Lower lobe of right lung (tissue), 2 donors: ENCODE measurements at regions not wholly inside any gene's neighbourhood (a gene's known extent, or its start where the extent isn't known, plus 50 kb on each side); places are given as distances from the start of the nearest gene placed in this dataset.

ENCODE experiments used
- ATAC-seq, 2 donors: fragments of 200-7000 bp; cut with Tn5 transposase; one replicate each; pipeline ENCODE4 v1.9.1; 2020 to 2022; ENCODE audit warnings: mild to moderate bottlenecking in 2 of 2, moderate library complexity in 2 of 2
- DNase-seq: peaks from one replicate; pipeline ENCODE4 v3.0.0-alpha.2; 2020
- H3K27ac ChIP-seq: fragments of 200-600 bp; one replicate; pipeline ENCODE4 v1.8.0; 2022
- H3K27me3 ChIP-seq: fragments of 200-600 bp; one replicate; pipeline ENCODE4 v1.8.0; 2022; ENCODE audit warnings: low read depth
- H3K36me3 ChIP-seq: fragments of 200-600 bp; one replicate; pipeline ENCODE4 v1.8.0; 2022; ENCODE audit warnings: mild to moderate bottlenecking
- H3K4me1 ChIP-seq: fragments of 200-600 bp; one replicate; pipeline ENCODE4 v1.8.0; 2022
- H3K4me3 ChIP-seq: fragments of 200-600 bp; one replicate; pipeline ENCODE4 v1.8.0; 2022; ENCODE audit warnings: mild to moderate bottlenecking
- H3K9me3 ChIP-seq: fragments of 200-600 bp; one replicate; pipeline ENCODE4 v1.8.0; 2022
- intact Hi-C: fragments of 100-400 bp; cut with DNase I; formaldehyde crosslinking; loops from one replicate; pipeline ENCODE4 v1.11.0; 2022
- TF ChIP-seq, protein P1 (sequence below): fragments of 200-600 bp; IDR thresholded peaks from one replicate; pipeline ENCODE4 v1.8.0; 2022; ENCODE audit warnings: antibody characterized with exemption, mild to moderate bottlenecking
- donor health status: DM: no; HTN: yes; CAD: no; lungs with severe emphysema.

DNA sequence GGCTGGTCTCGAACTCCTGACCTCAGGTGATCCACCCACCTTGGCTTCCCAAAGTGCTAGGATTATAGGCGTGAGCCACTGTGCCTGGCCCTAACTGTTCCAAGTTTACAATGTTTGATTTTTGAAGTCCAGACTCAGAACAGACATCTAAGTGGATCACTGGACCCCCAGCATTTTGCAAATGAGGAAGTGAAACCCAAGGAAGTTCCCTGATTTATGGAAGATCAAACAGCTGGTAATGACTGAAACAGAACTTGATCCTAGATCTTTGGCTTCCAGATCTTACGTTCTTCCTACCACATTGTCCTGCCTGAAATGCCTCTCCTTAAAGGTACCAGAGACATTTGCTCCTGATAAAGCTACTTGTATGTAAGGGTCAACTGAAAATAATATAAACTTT lies 58.3 kb upstream of the NCOA1 start:
- H3K27me3 ChIP-seq = no peaks in the 10 kb centered on the region
- H3K36me3 ChIP-seq = no peaks in the 10 kb centered on the region
- H3K4me1 ChIP-seq = peaks cover 26% of the 10 kb centered on the region
- H3K27ac ChIP-seq = no peak overlapping the region
- no peaks in the 10 kb centered on the region for H3K9me3 ChIP-seq
- no peak for ATAC-seq
- no peak overlapping the region for H3K4me3 ChIP-seq
- TF ChIP-seq, protein P1, sequence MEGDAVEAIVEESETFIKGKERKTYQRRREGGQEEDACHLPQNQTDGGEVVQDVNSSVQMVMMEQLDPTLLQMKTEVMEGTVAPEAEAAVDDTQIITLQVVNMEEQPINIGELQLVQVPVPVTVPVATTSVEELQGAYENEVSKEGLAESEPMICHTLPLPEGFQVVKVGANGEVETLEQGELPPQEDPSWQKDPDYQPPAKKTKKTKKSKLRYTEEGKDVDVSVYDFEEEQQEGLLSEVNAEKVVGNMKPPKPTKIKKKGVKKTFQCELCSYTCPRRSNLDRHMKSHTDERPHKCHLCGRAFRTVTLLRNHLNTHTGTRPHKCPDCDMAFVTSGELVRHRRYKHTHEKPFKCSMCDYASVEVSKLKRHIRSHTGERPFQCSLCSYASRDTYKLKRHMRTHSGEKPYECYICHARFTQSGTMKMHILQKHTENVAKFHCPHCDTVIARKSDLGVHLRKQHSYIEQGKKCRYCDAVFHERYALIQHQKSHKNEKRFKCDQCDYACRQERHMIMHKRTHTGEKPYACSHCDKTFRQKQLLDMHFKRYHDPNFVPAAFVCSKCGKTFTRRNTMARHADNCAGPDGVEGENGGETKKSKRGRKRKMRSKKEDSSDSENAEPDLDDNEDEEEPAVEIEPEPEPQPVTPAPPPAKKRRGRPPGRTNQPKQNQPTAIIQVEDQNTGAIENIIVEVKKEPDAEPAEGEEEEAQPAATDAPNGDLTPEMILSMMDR = no peak
- intact Hi-C loops = no loop called here
- no peak for DNase-seq

DNA sequence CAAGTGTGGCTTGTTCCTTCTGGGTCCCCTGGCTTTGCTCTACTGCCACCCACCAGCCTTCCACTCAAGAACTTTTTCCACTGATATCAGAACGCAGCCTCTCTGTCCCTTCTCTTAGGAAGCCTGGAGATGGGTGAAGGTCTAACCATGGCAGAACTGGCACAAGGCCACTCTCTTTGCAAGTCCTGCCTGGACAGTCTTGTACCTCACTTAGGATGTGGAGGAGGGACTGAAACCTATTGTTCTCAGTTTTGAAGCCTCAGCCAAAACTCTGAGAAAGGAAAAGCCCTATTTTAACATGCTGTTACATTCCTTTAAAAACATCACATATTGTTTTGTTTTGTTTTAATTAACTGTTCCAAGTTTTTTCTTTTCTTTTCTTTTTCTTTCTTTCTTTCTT lies 58.9 kb upstream of the NCOA1 start:
- Histone ChIP-seq H3K27me3 (no peaks in the 10 kb centered on the region), H3K27ac (no peak overlapping the region), H3K4me3 (no peak overlapping the region), H3K36me3 (no peaks in the 10 kb centered on the region), H3K9me3 (no peaks in the 10 kb centered on the region), H3K4me1 (peaks cover 25% of the 10 kb centered on the region)
- DNase-seq (no peak), ATAC-seq (no peak)
- intact Hi-C loops = no loop called here
- TF ChIP-seq, protein P1 = no peak

DNA sequence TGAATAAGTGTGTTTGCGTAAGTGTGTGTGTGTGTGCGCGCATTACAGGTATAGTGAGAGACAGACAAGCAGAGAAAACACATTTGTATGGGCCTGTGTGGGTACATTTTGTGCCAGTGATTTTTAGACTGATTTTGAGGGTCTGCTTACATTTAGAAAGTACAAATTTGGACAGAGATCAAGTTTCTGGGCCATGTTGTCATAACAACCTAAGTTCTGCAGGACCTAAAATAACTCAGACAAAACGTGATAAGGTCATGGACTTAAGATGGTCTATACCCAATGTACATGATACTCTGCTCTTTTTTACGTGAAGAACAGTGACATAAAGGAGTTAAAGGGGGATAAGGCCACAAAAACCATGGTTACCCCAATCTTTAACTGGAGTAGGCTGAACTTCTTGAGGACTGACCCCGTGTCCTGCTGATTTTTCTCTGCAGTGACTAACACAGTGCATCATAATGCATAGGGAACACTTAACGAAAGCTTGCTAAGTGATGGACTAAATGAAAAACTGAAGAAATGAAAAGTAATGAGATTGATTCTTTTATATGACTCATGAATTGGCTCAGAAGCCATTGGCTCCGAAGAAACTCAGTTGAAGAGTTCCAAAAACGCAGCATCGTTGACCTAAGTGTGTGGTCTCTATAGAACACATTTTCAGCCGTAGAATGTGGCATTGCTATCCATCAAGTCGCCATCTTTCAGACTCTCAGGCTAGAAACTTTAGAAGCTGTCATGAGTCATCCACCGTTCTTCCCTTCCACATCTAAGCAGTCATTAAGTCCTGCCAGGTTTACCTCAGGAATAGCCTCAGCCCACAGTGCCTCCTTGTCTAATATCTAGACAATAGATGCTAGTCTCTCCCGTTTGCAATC lies 61.6 kb upstream of the NCOA1 start:
- DNase-seq = no peak
- H3K4me1 ChIP-seq = no peaks in the 10 kb centered on the region

DNA sequence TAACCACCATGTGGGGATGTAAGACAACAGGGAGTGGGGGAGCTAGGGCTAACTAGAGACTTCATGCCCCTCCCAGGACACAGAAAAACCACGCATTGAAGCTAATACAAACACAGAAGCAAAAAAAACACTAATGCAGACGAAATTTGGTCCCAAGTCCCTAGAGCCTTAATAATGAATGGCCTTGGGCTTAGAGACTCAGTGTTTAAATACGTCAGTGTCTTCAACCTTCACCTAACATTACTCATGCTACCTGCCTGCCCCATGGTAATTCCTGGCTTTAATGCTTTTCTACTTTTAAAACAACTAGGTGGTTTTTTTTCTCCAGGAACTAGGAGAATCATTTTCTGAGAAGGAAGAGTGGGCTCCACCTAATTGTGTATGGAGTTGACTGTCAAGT lies 64.1 kb upstream of the ITSN2 start:
- Histone ChIP-seq H3K9me3 (no peaks in the 10 kb centered on the region), H3K27ac (no peak overlapping the region), H3K4me3 (no peak overlapping the region), H3K4me1 (peaks cover 8% of the 10 kb centered on the region), H3K36me3 (no peaks in the 10 kb centered on the region), H3K27me3 (no peaks in the 10 kb centered on the region)
- ATAC-seq (no peak), DNase-seq (no peak)
- intact Hi-C loops = no loop called here
- TF ChIP-seq, protein P1 = no peak

More for the DNA sequence above, 61.6 kb upstream of the NCOA1 start:
- Histone ChIP-seq H3K4me3 (no peak overlapping the region), H3K36me3 (no peaks in the 10 kb centered on the region), H3K9me3 (no peaks in the 10 kb centered on the region), H3K27me3 (no peaks in the 10 kb centered on the region), H3K27ac (no peak overlapping the region)
- TF ChIP-seq, protein P1 = no peak
- intact Hi-C loops = no loop called here
- no peak for ATAC-seq

DNA sequence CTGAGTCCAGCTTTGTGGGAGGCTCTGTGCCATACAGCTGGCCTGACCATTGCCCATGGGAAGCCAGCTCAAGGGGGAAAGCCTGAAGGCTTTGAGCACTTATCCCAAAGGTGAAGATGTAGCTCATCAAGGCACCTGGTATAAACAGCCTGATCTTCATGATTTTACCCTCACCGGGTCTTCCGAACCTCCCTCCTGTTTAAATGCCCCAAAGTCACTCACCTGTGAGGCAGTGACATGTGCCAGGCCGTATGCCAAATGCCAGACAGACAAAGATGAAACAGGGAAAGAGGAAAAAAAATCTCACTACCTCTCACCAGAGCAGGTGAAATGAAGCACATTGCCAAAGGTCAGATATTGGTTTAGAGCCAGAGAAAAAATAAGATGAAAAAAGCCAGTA lies 62.8 kb upstream of the ITSN2 start:
- H3K27me3 ChIP-seq = no peaks in the 10 kb centered on the region
- intact Hi-C loops = no loop called here
- DNase-seq (no peak), ATAC-seq (no peak)
- H3K4me3 ChIP-seq = no peak overlapping the region
- H3K36me3 ChIP-seq = no peaks in the 10 kb centered on the region
- peaks cover 8% of the 10 kb centered on the region for H3K4me1 ChIP-seq
- TF ChIP-seq, protein P1 = no peak
- H3K27ac ChIP-seq = no peak overlapping the region
- H3K9me3 ChIP-seq = no peaks in the 10 kb centered on the region
